GM18505 (cell line): ENCODE measurements at regions not wholly inside any gene's neighbourhood (a gene's known extent, or its start where the extent isn't known, plus 50 kb on each side); places are given as distances from the start of the nearest gene placed in this dataset.

Source experiments
- ATAC-seq: cut with Tn5 transposase; IDR thresholded peaks from one replicate; pipeline ENCODE4 v1.9.1; 2021; ENCODE audit not compliant: unreplicated experiment
- POLR2A ChIP-seq: IDR thresholded peaks from 4 replicates; pipeline ENCODE4 v1.6.1; 2011; ENCODE audit warnings: borderline replicate concordance; ENCODE audit not compliant: insufficient read depth, insufficient read length; ENCODE audit errors: extremely low read depth

DNA sequence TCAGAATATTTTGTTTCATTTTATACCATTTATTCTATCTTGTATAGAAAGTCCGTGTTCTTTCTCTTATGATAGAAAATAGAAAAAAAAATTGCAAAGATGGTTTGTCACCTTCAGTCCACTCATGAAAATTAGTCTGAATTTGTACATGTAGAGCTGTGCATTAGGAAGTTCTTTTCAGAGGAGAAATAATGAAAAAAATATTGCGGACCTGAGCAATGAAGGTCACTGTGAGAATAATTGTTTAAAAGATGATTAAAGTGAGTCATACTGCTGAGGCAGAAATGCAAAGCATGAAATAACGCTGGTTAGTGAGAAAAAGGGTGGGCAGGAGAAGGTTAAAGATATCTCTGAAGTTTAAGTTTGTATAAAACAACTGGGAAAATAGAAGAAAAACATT lies 431.1 kb downstream of the TMX3 start:
- no peak for TF ChIP-seq POLR2A
- ATAC-seq, result no peak

DNA sequence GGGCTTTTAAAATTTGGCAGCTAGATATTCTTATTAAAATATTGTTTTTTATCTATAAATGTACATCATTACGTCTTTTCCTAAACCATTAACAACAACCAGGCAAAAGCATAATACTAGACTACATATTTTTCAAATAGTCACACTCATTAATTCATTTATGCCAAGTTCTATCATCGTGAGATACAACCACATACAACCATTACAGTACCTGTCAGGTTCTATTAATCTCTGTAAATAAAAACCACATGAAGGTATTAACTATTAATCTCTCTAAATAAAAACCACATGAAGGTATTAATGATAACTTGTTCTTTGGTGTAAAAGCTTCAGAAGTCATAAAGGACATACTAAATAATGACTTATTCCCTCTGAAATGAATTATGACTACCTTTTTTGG lies 432.7 kb downstream of the TMX3 start:
- TF ChIP-seq POLR2A, result no peak
- no peak for ATAC-seq

DNA sequence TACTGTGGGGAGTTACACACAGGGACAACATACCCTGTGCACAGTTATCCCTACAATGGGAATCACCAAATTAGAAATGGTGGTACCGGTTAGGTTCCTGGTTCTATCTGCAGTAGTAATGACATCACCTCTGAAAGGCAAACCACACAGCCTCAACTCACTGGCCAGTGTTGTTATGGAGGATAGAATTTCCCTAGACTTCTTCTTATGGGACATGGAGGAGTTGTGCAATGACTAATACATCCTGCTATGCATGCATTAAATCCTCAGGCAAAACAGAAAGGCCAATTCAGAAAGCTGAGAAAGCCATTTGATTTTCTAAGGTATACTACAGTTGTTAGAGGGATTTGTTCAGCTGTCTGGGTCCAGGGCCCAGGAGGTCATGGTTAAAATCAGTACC lies 439.3 kb downstream of the TMX3 start:
- no peak for ATAC-seq
- no peak for TF ChIP-seq POLR2A

DNA sequence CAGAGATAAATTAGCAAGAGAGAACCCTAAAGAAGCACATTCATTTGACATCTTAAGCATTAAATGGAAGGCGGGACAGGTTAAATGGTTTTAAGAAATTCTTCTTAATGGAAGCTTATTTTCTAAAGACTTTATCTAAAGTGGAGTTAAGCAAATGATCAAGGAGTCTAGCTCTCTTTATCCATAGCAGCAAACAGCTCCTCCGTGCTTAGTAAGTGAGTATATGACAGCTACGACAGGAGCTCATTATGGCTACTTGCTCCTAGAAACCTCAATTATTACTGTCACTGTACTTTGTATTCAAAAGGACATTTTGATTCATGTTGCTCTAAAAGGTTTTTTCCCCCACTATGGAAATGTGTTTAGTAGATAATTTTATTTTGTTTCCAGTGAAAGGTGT lies 444.9 kb downstream of the TMX3 start:
- no peak for ATAC-seq
- no peak for TF ChIP-seq POLR2A

DNA sequence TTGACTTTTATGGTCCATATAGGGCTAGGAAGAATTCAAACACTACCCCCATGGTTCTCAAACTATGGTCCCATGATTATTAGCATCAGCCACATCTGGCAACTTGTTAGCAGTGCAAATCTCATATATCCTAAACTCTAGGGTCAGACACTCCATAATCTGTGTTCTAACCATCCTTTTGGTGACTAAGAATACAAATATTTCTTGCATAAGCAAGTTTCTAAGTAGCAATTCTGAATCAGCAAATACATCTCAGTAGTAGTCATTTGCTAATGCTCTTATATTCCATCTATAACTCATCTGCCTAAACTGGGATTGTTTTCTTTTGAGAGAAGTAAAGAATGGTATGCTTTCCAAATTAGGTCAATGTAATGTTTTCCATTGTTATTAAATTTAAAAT lies 447.3 kb downstream of the TMX3 start:
- TF ChIP-seq POLR2A, result no peak
- ATAC-seq, result no peak

DNA sequence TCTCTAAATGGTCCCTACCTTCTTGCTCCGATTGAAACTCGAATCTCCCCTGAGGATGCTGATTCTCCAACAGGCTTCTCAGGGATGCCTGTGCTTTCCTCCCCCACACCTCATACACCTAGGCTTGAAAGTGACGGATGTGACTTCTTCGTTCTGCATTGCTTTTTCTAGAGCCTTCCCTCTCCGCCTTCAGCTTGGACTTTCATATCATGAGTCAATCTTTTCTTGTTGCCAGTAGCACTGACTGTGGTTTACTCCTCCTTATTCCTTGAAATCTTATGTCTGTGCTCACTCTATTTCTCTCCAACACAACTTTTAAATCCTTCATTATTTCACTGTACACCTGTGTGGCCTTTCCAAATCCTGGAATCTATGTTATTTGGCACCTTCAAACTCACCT lies 451.4 kb downstream of the TMX3 start:
- TF ChIP-seq POLR2A, result no peak
- no peak for ATAC-seq

DNA sequence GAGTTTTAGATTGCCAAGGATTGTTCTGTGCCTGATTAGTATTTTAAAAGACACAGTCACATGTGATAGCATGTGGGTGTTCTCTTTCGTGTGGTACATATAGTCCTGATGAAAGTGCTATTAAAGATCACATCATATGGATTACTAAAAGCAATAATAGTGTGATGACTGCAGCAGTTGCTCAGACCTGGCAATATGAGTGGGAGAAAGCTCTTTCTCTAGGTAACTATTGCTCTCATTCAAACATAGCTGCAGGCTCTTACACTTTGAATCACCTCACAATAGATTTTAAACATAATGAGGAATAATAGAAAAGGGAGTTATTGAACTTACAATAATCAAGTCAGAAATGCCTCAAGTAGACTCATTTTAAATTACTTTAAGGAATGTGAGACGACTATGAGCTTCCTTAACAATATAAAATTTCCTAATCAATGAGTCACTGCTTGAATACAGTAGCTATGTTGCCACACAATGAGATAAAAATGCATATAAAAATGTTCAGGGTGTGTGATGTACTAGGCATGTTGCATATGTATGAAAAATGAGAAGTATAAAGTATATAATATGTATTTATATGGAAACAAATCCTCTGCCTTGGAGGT lies 452.1 kb downstream of the TMX3 start:
- no peak for TF ChIP-seq POLR2A
- ATAC-seq, result no peak

DNA sequence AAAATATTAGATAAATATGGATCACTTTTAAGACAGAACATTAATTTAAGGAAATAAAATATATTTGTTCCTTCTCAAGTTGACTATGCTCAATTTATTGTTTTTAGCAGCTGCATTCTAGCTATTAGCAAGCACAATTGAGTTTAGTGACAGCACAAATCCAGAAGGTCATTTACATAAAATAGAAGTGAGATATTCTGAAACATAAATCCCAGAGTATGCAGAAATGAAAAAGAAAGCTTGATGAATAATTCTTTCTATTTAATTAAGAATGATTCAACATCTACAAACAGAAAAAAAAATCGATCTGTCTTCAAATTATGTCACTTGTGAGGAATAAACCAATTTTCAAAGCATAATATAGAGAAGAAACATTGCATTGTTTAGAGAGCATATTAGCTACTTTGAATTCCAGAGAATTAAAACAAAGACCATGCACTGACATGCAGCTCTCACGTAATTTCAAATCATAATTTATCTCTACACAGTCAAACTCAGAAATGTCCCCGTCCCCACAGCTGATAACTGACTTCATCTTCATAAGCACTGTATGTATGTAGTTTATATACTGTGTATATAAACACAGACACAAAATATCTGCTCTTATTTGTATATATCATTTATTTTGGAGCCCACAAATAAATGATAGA lies 458.4 kb downstream of the TMX3 start:
- ATAC-seq, result no peak
- no peak for TF ChIP-seq POLR2A

DNA sequence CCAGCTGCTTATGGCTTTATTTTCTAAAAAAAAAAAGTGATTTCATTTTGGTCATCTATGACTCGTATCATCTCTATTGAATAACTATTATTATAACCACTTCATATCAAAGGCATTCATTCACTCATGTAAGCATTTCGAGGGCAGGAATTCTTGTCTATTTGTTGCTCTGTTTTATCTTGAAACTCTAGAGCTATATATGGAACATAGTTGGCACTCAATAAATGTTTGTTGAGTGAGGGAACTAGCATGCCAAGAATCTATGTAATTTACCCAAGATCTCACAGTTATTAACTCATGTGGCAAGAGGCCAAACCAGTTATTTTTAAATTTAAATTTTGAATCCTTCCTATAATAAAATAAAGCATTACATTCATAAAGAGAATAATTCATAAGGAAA lies 470.1 kb downstream of the TMX3 start:
- TF ChIP-seq POLR2A, result no peak
- no peak for ATAC-seq

DNA sequence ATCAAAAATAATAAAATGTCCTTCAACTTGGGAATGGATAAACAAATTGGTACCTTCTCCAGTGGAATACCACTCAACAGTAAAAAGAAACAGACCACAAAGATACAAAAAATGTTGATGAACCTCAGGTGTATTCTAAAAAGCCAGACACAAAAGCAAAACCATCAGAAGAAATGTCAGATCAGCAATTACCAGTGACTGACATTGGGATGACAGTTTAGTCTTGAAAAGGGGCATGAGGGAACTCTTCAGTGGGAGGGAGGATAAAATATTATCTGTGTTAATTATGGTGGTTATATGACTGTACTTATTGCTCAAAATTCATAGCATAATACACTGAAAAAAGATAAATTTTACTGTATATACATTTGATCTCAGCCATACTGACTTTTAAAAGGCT lies 473.0 kb downstream of the TMX3 start:
- no peak for ATAC-seq

DNA sequence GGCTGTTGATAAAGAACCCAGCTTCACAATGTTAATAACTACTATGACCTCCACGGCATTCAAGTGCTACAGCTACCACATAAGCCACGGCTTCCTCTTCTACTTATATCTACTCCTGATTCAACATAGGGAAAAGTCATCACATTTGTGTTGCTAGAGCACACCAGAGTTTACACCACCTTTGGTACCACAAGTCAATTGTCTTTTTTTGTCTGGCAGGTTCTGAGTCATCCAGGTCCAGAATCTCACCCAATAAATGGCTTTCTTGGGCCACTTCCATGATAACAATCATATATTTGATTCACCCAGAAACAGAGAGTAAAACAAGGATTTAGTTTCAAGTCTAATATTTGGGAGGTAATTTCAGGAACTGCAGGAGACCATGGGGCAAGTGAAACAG lies 480.2 kb downstream of the TMX3 start:
- no peak for TF ChIP-seq POLR2A
- ATAC-seq, result no peak

More for the DNA sequence above, 473.0 kb downstream of the TMX3 start:
- TF ChIP-seq POLR2A, result no peak

DNA sequence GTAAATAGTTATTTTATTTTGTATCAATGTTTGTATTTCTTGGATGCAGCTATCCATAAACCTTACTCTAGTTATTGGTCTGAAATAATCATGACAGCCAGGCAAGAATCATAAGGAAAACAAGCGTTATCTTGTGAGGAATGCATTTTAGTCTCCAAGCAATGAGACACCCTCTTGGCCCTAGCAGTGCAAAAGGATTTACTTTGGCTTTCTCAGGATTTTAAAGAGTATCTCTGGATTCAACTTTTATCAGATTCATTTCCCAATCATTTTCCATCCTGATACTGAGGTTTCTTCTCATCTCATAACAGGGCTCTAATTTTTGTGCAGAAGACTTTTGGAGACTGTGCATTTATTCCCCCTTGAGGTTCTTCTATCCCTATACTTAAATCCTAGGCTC lies 480.8 kb downstream of the TMX3 start:
- TF ChIP-seq POLR2A, result no peak
- no peak for ATAC-seq

DNA sequence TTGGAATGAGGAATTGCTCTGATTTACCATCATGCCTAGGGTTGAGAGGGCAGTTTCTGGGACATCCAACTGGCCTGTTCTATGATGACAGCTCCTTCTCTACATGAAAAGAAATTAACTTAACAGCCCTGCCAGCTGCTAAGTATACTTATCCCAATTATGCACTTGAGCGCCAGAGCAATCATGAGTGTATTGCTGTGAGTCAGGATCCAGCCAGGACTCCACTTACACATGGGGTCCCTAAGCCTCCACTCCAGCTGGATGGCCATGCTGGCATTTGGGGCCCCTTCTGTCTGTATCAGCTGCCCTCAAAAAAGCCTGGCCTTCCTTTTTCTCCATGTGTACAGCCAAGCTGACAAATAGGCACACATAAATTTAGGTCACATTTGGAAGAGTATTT lies 481.9 kb downstream of the TMX3 start:
- no peak for ATAC-seq
- no peak for TF ChIP-seq POLR2A

DNA sequence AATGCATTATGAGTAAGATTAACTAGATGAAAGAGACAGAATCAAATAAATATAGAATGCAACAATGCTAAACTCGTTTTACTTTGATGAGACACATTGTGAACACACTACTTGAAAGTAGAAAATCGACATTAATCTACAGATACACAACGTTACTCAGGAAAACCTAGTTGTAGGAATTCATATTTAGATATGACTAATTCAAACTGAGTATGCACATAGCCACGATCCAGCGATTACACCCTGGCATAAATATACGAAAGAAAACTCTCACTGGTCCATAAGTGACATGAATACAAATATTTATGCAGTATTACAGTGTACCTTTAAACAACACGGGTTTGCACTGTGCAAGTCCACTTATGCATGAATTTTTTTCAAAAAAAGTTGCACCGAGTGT lies 485.6 kb downstream of the TMX3 start:
- no peak for TF ChIP-seq POLR2A
- ATAC-seq, result no peak
